ENCODE measurements at regions not wholly inside any gene's neighbourhood (a gene's known extent, or its start where the extent isn't known, plus 50 kb on each side); places are given as distances from the start of the nearest gene placed in this dataset.

DNA sequence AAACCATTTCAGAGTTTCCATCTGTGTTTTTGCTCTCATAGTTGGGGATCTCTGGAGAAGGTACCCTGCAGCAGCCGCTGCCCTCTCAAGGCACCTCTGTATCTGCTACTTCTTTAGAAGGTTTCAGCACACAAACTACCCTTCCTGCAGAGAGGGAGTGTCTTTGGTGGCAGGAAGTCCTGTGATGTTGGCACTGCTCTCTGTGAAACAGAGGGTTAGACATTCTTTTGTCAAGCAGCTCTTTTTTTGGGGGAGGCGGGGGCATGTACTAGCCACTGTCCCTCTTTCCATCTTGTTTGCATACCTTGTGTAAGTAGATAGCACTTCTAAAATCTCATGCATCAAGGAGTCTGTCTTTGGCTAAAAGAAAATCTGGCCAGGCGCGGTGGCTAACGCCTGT, 352.6 kb downstream of the BMP4 start (continued):
- TF ChIP-seq ZBTB8A (IDR thresholded peaks at IDR 0.05; ENCODE audit: partially characterized antibody) (no peak), ZNF408 (CRISPR knock-in tag; IDR thresholded peaks at IDR 0.05; ENCODE audit: low read depth) (no peak), SMAD1 (IDR thresholded peaks at IDR 0.05; ENCODE audit: low read depth, low read length, partially characterized antibody) (no peak), BACH1 (tag; IDR thresholded peaks at IDR 0.05) (no peak), ZNF274 (IDR thresholded peaks at IDR 0.05; ENCODE audit: borderline replicate concordance, low read depth, low read length) (no peak), SMARCE1 (IDR thresholded peaks at IDR 0.05) (no peak)

DNA sequence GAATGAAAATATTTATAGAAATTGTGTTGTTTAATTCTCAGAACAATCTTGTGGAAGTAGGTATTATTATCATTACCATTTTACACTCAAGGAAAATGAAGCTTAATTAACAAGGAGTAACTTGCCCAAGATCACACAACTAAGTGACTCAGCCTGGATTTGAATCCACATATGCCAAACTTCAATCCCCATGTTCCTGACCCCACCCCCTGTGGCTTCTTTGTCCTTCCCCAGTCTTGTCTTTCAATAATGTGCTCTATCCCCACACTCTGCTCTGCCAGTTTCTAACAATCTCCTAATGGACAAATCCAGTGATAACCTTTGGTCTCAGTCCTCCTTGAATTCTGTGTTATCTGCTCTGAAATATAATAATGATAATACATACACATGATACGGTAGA, 355.2 kb downstream of the BMP4 start:
- no TSS peak for BruUV-seq (replicated peaks)
- WGBS (ENCODE audit: insufficient coverage, low coverage, missing lambda C conversion rate) = 0% methylated on average over 1 of the region's 1 CpG
- Histone ChIP-seq H3K4me3 (no peak overlapping the region), H2AFZ (ENCODE audit: low read depth, low read length) (no peak overlapping the region), H3K27ac (ENCODE audit: extremely low read depth, low read depth, low read length) (no peak overlapping the region), H3K4me2 (ENCODE audit: insufficient read depth, low read length) (no peak overlapping the region), H3K9me3 (replicated peaks; ENCODE audit: control insufficient read depth, insufficient read depth, low read depth, low read length) (no peaks in the 10 kb centered on the region), H3K36me3 (ENCODE audit: control insufficient read depth, insufficient read depth, low read length) (no peaks in the 10 kb centered on the region), H3K27me3 (ENCODE audit: control insufficient read depth in 2 of 2, insufficient read depth in 2 of 2, low read length in 2 of 2) (no peaks in the 10 kb centered on the region), H3K79me2 (ENCODE audit: control insufficient read depth, insufficient read depth, low read length) (no peaks in the 10 kb centered on the region), H3K4me1 (replicated peaks in 1 of 2; ENCODE audit: control insufficient read depth in 2 of 2, insufficient read depth in 2 of 2, low read length in 2 of 2) (no peaks in the 10 kb centered on the region), H4K20me1 (replicated peaks; ENCODE audit: control insufficient read depth, insufficient read depth, low read length) (no peaks in the 10 kb centered on the region), H3K9me1 (ENCODE audit: control insufficient read depth, insufficient read depth, low read length) (no peaks in the 10 kb centered on the region), H3K9ac (ENCODE audit: insufficient read depth in 1 of 2, low read depth in 2 of 2, low read length in 2 of 2) (no peak overlapping the region)
- no peak for ATAC-seq
- ChIA-PET POLR2A (no interaction called here), CTCF (ENCODE audit: low intra/inter-chr PET ratio) (no interaction called here)
- in situ Hi-C loops (cut with MboI) (no loop called here), intact Hi-C loops (cut with micrococcal nuclease) (no loop called here)
- no peak for FAIRE-seq
- TF ChIP-seq ESRRB (CRISPR knock-in tag; IDR thresholded peaks at IDR 0.05; ENCODE audit: borderline replicate concordance) = no peak
- no peak for TF ChIP-seq HNRNPLL (IDR thresholded peaks at IDR 0.05; ENCODE audit: low read depth, low read length, poor library complexity, severe bottlenecking)
- TF ChIP-seq, protein P1, sequence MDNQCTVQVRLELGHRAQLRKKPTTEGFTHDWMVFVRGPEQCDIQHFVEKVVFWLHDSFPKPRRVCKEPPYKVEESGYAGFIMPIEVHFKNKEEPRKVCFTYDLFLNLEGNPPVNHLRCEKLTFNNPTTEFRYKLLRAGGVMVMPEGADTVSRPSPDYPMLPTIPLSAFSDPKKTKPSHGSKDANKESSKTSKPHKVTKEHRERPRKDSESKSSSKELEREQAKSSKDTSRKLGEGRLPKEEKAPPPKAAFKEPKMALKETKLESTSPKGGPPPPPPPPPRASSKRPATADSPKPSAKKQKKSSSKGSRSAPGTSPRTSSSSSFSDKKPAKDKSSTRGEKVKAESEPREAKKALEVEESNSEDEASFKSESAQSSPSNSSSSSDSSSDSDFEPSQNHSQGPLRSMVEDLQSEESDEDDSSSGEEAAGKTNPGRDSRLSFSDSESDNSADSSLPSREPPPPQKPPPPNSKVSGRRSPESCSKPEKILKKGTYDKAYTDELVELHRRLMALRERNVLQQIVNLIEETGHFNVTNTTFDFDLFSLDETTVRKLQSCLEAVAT (IDR thresholded peaks at IDR 0.05) = no peak
- no peak for TF ChIP-seq MYBL2 (IDR thresholded peaks at IDR 0.05; ENCODE audit: low read depth)
- no peak for TF ChIP-seq MYBL2 (CRISPR knock-in tag; IDR thresholded peaks at IDR 0.05; ENCODE audit: borderline replicate concordance)
- TF ChIP-seq NR3C1 (CRISPR knock-in tag; IDR thresholded peaks at IDR 0.05) = no peak
- DNase-seq (ENCODE audit: extremely low read depth in 1 of 4, low spot score in 3 of 4) = no peak
